H1 (cell line): ENCODE measurements at regions not wholly inside any gene's neighbourhood (a gene's known extent, or its start where the extent isn't known, plus 50 kb on each side); places are given as distances from the start of the nearest gene placed in this dataset.

Experiments
- CTCF ChIA-PET: fragments of 300-600 bp; sonication (Branson Sonifier 250); formaldehyde crosslinking; loops from one replicate; lab custom pipeline; 2021; ENCODE audit not compliant: partially characterized antibody; lab: Charles Lee
- POLR2A ChIA-PET: fragments of 300-600 bp; sonication (Branson Sonifier 250); formaldehyde crosslinking; loops from one replicate; lab custom pipeline; 2021; ENCODE audit warnings: inconsistent platforms; ENCODE audit not compliant: partially characterized antibody; lab: Charles Lee
- DNase-seq, 2 experiments: peaks; one replicate each; pipeline versions ENCODE4 v3.0.0 to v3.0.0-alpha.2; 2010 to 2022; ENCODE audit warnings: low spot score in 2 of 2, low read depth in 1 of 2, mixed read lengths in 1 of 2
- FAIRE-seq: peaks from 2 replicates; lab custom pipeline; 2011; peaks lifted over from hg19 to GRCh38; lab: Jason Lieb, UNC
- H2AFZ ChIP-seq: 2 replicates; pipeline ENCODE4 v1.8.1; 2012; ENCODE audit warnings: low read length, inconsistent platforms
- H2AK5ac ChIP-seq: 2 replicates; pipeline ENCODE4 v1.6.1; 2013; ENCODE audit warnings: low read depth, low read length
- H2BK120ac ChIP-seq: replicated peaks from 2 replicates; pipeline ENCODE3; 2013; ENCODE audit warnings: low read depth, low read length, inconsistent platforms
- H2BK12ac ChIP-seq: 2 replicates; pipeline ENCODE4 v1.6.1; 2013; ENCODE audit warnings: low read depth, low read length
- H2BK15ac ChIP-seq: 2 replicates; pipeline ENCODE4 v1.6.1; 2013; ENCODE audit warnings: low read length
- H2BK20ac ChIP-seq: 2 replicates; pipeline ENCODE4 v1.6.1; 2013; ENCODE audit warnings: low read length
- H2BK5ac ChIP-seq: 2 replicates; pipeline ENCODE4 v1.6.1; 2013; ENCODE audit warnings: low read depth, low read length
- H3K14ac ChIP-seq: 2 replicates; pipeline ENCODE4 v1.6.1; 2013; ENCODE audit warnings: inconsistent platforms; ENCODE audit not compliant: insufficient read length
- H3K18ac ChIP-seq: 2 replicates; pipeline ENCODE4 v1.6.1; 2013; ENCODE audit warnings: low read length; ENCODE audit errors: extremely low read depth
- H3K23ac ChIP-seq: 2 replicates; pipeline ENCODE4 v1.6.1; 2013; ENCODE audit warnings: inconsistent platforms; ENCODE audit not compliant: insufficient read length
- H3K23me2 ChIP-seq: 2 replicates; pipeline ENCODE4 v1.6.1; 2013; ENCODE audit warnings: low read depth, low read length
- H3K27ac ChIP-seq: 2 replicates; pipeline ENCODE4 v1.6.1; 2011; ENCODE audit warnings: low read depth, low read length, inconsistent platforms
- H3K27me3 ChIP-seq, 4 experiments: replicated peaks in 1 of 4; 1 replicate in 1 of 4; 2 replicates in 3 of 4; pipeline versions ENCODE4 v1.6.1 to v1.8.1; 2011 to 2013; ENCODE audit warnings: low read length in 3 of 4, mild to moderate bottlenecking in 3 of 4, inconsistent platforms in 2 of 4, mixed read lengths in 2 of 4, moderate library complexity in 1 of 4; ENCODE audit not compliant: control insufficient read depth in 3 of 4, insufficient read depth in 3 of 4; ENCODE audit errors: extremely low read depth in 1 of 4
- H3K36me3 ChIP-seq, 4 experiments: 2 replicates each; pipeline versions ENCODE4 v1.6.1 to v1.8.1; 2011 to 2013; ENCODE audit warnings: mild to moderate bottlenecking in 4 of 4, low read length in 3 of 4, moderate library complexity in 2 of 4, control low read depth in 1 of 4, inconsistent platforms in 1 of 4; ENCODE audit not compliant: insufficient read depth in 4 of 4, control insufficient read depth in 2 of 4
- H3K4ac ChIP-seq: replicated peaks from 2 replicates; pipeline ENCODE3; 2013; ENCODE audit warnings: low read length, low read depth, mixed read lengths, inconsistent platforms; ENCODE audit not compliant: insufficient read length
- H3K4me1 ChIP-seq, 4 experiments: replicated peaks in 1 of 4; 1 replicate in 1 of 4; 2 replicates in 3 of 4; pipeline versions ENCODE4 v1.6.1 to v1.8.1; 2011 to 2013; ENCODE audit warnings: low read length in 3 of 4, inconsistent platforms in 2 of 4, mixed read lengths in 1 of 4; ENCODE audit not compliant: insufficient read depth in 4 of 4, control insufficient read depth in 3 of 4
- H3K4me2 ChIP-seq, 2 experiments: 2 replicates each; pipeline versions ENCODE4 v1.6.1 to v1.8.1; 2011 to 2013; ENCODE audit warnings: low read depth in 2 of 2, low read length in 2 of 2, control low read depth in 1 of 2, inconsistent platforms in 1 of 2, mild to moderate bottlenecking in 1 of 2; ENCODE audit not compliant: insufficient read depth in 1 of 2
- H3K4me3 ChIP-seq, 4 experiments: fragments of 200-600, 300-600 bp in 1 of 4; sonication (generic), shearing (Covaris generic), sonication (Bioruptor Twin) in 1 of 4; 2 replicates each; pipeline versions ENCODE4 v1.5.1 to v1.8.1; 2011 to 2016; ENCODE audit warnings: low read length in 4 of 4, low read depth in 3 of 4, control low read depth in 2 of 4, inconsistent platforms in 2 of 4, mild to moderate bottlenecking in 2 of 4, mixed read lengths in 1 of 4, moderate library complexity in 1 of 4; ENCODE audit not compliant: insufficient read depth in 2 of 4; ENCODE audit errors: extremely low read depth in 1 of 4
- H3K56ac ChIP-seq: replicated peaks from 2 replicates; pipeline ENCODE3; 2013; ENCODE audit warnings: low read depth, mild to moderate bottlenecking, mixed read lengths, low read length, inconsistent platforms; ENCODE audit not compliant: insufficient read length
- H3K79me1 ChIP-seq: 2 replicates; pipeline ENCODE4 v1.6.1; 2013; ENCODE audit warnings: low read depth, low read length, control low read depth
- H3K79me2 ChIP-seq, 2 experiments: 2 replicates each; pipeline versions ENCODE4 v1.6.1 to v1.8.1; 2012 to 2013; ENCODE audit warnings: low read length in 2 of 2, mild to moderate bottlenecking in 2 of 2, inconsistent platforms in 1 of 2; ENCODE audit not compliant: insufficient read depth in 2 of 2, control insufficient read depth in 1 of 2
- H3K9ac ChIP-seq, 4 experiments: replicated peaks in 1 of 4; 1 replicate in 1 of 4; 2 replicates in 3 of 4; pipeline versions ENCODE4 v1.6.1 to v1.8.1; 2011 to 2013; ENCODE audit warnings: low read depth in 3 of 4, low read length in 3 of 4, control low read depth in 2 of 4, mild to moderate bottlenecking in 2 of 4, moderate library complexity in 2 of 4, inconsistent platforms in 1 of 4; ENCODE audit errors: extremely low read depth in 1 of 4
- H3K9me3 ChIP-seq, 2 experiments: 2 replicates each; pipeline versions ENCODE4 v1.6.1 to v1.8.1; 2012 to 2013; ENCODE audit warnings: mild to moderate bottlenecking in 2 of 2, moderate library complexity in 2 of 2, control low read depth in 1 of 2, inconsistent platforms in 1 of 2, low read depth in 1 of 2, low read length in 1 of 2, mixed read lengths in 1 of 2; ENCODE audit not compliant: insufficient read depth in 2 of 2
- H4K20me1 ChIP-seq, 2 experiments: replicated peaks in 1 of 2; 2 replicates each; pipeline versions ENCODE3 to v1.8.1; 2011 to 2013; ENCODE audit warnings: inconsistent platforms in 2 of 2, low read length in 2 of 2, mild to moderate bottlenecking in 1 of 2; ENCODE audit not compliant: insufficient read depth in 2 of 2, control insufficient read depth in 1 of 2
- H4K5ac ChIP-seq: 2 replicates; pipeline ENCODE4 v1.6.1; 2013; ENCODE audit warnings: low read length, low read depth, mixed read lengths, inconsistent platforms; ENCODE audit not compliant: insufficient read length
- H4K8ac ChIP-seq: 2 replicates; pipeline ENCODE4 v1.8.0; 2013; ENCODE audit warnings: mild to moderate bottlenecking, moderate library complexity, low read length, inconsistent platforms; ENCODE audit not compliant: insufficient read depth; ENCODE audit errors: extremely low read depth
- H4K91ac ChIP-seq: replicated peaks from 2 replicates; pipeline ENCODE3; 2013; ENCODE audit warnings: low read length, mixed read lengths, inconsistent platforms; ENCODE audit not compliant: insufficient read length
- CBX5 ChIP-seq: fragments of 300-800, 300-1000 bp; sonication (generic); IDR thresholded peaks from 2 replicates; pipeline ENCODE4 v1.7.1; 2016; ENCODE audit warnings: antibody characterized with exemption, low read length, low read depth
- CTBP2 ChIP-seq: IDR thresholded peaks from 2 replicates; pipeline ENCODE4 v1.7.0; 2011; ENCODE audit warnings: borderline replicate concordance, mild to moderate bottlenecking, moderate library complexity, mixed read lengths, low read length; ENCODE audit not compliant: insufficient read depth, insufficient read length
- EP300 ChIP-seq, 2 experiments: IDR thresholded peaks; 1 replicate in 1 of 2; 2 replicates in 1 of 2; pipeline ENCODE4 v1.6.1; 2011 to 2012; ENCODE audit warnings: low read depth in 2 of 2, low read length in 2 of 2, mild to moderate bottlenecking in 2 of 2, borderline replicate concordance in 1 of 2, inconsistent platforms in 1 of 2, moderate library complexity in 1 of 2
- MAFK ChIP-seq: IDR thresholded peaks from 2 replicates; pipeline ENCODE4 v1.6.1; 2012; ENCODE audit warnings: low read depth, mild to moderate bottlenecking, improper control_type of control experiment, low read length
- TAF1 ChIP-seq: IDR thresholded peaks from 2 replicates; pipeline ENCODE4 v1.6.1; 2011; ENCODE audit warnings: mild to moderate bottlenecking, low read depth, low read length
- WGBS, 2 experiments: shearing (Covaris generic) in 1 of 2; methylation state at CpG; one replicate each; pipeline versions ENCODE4 v1.1.6 to v1.1.7; 2013 to 2015; ENCODE audit warnings: low lambda C conversion rate in 2 of 2, mixed read lengths in 2 of 2, inconsistent platforms in 1 of 2, low coverage in 1 of 2, missing lambda C conversion rate in 1 of 2; ENCODE audit not compliant: insufficient replicate concordance in 2 of 2, insufficient coverage in 1 of 2, insufficient read length in 1 of 2; ENCODE audit errors: extremely low coverage in 1 of 2, missing lambda C conversion rate in 1 of 2; 5-methylcytosine and 5-hydroxymethylcytosine counted together

- FAIRE-seq, result no peak
- CTCF ChIA-PET, result interaction anchor here (1.4 to 2.1 kb wide), 2 partner anchors 29 to 34 kb away, joined by 4 to 5 read pairs; no protein-coding TSS in a partner anchor
- H3K27ac ChIP-seq, result no peak overlapping the region
Observed at GRCh38 chr9:119998614-119999013, 581.4 kb downstream of the CDK5RAP2 start.

More at GRCh38 chr9:119998614-119999013, 581.4 kb downstream of the CDK5RAP2 start:
- TF ChIP-seq CTBP2 (no peak), EP300 (IDR thresholded peaks at IDR 0.05; ENCODE audit: borderline replicate concordance in 1 of 2, low read depth in 2 of 2, low read length in 2 of 2) (no peak), TAF1 (no peak), CBX5 (no peak), MAFK (no peak)
- Histone ChIP-seq H2BK20ac (no peak overlapping the region), H3K56ac (no peak overlapping the region), H2BK120ac (no peak overlapping the region), H4K20me1 (no peaks in the 10 kb centered on the region), H3K18ac (no peak overlapping the region), H3K4ac (no peak overlapping the region), H2BK15ac (no peak overlapping the region), H3K23me2 (no peaks in the 10 kb centered on the region), H2AFZ (no peak overlapping the region), H3K27me3 (no peaks in the 10 kb centered on the region), H3K79me1 (no peaks in the 10 kb centered on the region), H3K4me1 (no peaks in the 10 kb centered on the region), H4K91ac (no peak overlapping the region), H2BK12ac (no peak overlapping the region), H2AK5ac (no peak overlapping the region), H3K36me3 (no peaks in the 10 kb centered on the region), H3K4me3 (no peak overlapping the region), H3K9ac (no peak overlapping the region), H3K23ac (no peak overlapping the region), H4K8ac (no peak overlapping the region), H4K5ac (no peak overlapping the region), H3K14ac (no peak overlapping the region), H2BK5ac (no peak overlapping the region), H3K4me2 (no peak overlapping the region), H3K79me2 (no peaks in the 10 kb centered on the region), H3K9me3 (no peaks in the 10 kb centered on the region)
- 89% methylated on average over 2 of the region's 2 CpGs; no CpG with 5 or more reads in 1 of the 2 experiments for WGBS, 2 experiments
- DNase-seq, result no peak
- POLR2A ChIA-PET, result no interaction called here
